DMS 273 treated with DMSO at 0.1 percent for 48 hours (cell line): ENCODE measurements at regions not wholly inside any gene's neighbourhood (a gene's known extent, or its start where the extent isn't known, plus 50 kb on each side); places are given as distances from the start of the nearest gene placed in this dataset.

ENCODE experiments used
- DNase-seq: peaks from one replicate; lab custom pipeline; 2025; lab: John Stamatoyannopoulos, UW

GRCh38 chr13:64075543-64076271, 2660.1 kb upstream of the PCDH20 start:
- no peak for DNase-seq

- DNase-seq, result no peak
Observed at GRCh38 chr13:64074971-64075474, 2659.4 kb upstream of the PCDH20 start.

GRCh38 chr13:64073203-64073602, 2657.6 kb upstream of the PCDH20 start:
- no peak for DNase-seq

- DNase-seq, result no peak
Observed at GRCh38 chr13:64071352-64071751, 2655.7 kb upstream of the PCDH20 start.

DNA sequence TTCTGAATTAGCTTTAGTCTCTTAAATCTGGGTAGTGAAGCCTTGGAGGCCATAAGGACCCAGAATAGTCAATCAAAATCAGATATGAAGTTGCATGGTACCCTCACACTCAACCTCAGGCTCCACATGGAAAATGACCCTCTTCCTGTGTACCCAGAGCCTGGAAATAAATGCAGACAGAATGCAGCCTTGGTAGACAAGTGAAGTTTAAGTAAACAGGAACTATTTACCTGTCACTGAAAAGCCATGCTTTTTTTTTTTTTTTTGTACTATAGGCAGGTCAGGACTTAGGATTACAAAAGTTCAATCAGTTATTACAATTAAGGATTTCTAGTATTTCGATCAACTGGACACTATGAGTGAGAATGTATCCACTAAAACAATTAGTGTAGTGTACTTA, 2654.2 kb upstream of the PCDH20 start:
- no peak for DNase-seq

DNA sequence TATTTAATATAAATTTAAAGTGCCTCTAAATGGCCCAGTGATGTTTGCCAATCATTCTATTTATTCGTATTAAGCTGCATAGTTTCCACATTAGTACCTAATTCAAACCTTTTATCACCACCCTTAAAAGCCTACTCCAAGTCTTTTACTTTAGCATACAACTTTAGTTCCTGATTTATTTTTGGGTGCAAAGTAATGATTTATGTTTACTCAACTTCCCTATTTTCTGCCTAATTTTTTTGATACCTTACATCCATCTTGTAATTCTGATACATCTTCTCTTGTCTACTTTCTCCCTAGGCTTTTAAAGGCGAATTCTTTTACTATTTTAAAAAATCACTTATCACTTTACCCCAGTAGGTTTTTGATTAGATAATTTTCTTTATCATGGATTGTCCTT, 2651.1 kb upstream of the PCDH20 start:
- no peak for DNase-seq

DNA sequence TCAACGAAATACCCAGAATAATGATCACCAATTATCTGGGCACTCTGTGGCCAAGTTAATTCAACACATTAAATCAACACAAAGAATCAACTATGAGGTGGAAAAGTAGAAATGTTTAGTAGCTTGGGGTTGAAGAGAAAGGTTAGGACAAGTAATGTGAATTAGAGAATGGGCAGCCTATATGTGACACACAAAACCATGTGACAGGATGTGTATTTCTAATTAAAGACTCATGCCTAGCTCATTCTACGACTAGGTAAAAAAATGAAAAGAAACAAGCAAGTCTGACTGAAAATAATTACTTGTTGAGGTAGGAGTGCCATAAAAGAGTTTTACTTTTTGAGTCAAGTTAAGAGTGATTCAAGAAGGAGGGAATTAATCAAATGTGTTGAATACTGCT, 2646.0 kb upstream of the PCDH20 start:
- no peak for DNase-seq

GRCh38 chr13:64057372-64058020, 2641.8 kb upstream of the PCDH20 start:
- DNase-seq, result no peak

GRCh38 chr13:64054321-64054720, 2638.7 kb upstream of the PCDH20 start:
- DNase-seq, result no peak

- DNase-seq, result no peak
Observed at GRCh38 chr13:64052521-64052920, 2636.9 kb upstream of the PCDH20 start.

DNA sequence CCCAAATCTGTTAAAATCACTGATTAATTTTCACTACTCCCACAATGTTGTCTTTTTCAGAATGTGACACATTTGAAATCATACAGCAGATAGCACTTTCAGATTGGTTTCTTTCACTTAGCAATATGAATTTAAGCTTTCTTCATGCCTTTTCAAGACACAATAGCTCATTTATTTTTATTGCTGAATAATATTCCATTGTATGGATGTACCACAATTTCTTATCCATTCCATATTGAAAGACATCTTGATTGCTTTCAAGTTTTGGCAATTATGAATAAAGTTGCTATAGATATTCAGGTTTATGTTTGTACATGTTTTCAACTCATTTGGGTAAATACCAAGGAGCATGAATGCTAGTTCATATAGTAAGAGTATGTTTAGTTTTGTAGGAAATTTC, 2635.6 kb upstream of the PCDH20 start:
- DNase-seq, result no peak

GRCh38 chr13:64041296-64041695, 2625.6 kb upstream of the PCDH20 start:
- no peak for DNase-seq

- DNase-seq, result no peak
Observed at GRCh38 chr13:64033921-64034320, 2618.3 kb upstream of the PCDH20 start.

- DNase-seq, result no peak
Observed at GRCh38 chr13:64029343-64030093, 2613.9 kb upstream of the PCDH20 start.

GRCh38 chr13:64028551-64028950, 2612.9 kb upstream of the PCDH20 start:
- DNase-seq, result no peak

GRCh38 chr13:64020126-64020525, 2604.5 kb upstream of the PCDH20 start:
- no peak for DNase-seq

- no peak for DNase-seq
Observed at GRCh38 chr13:64007339-64007738, 2591.7 kb upstream of the PCDH20 start.

DNA sequence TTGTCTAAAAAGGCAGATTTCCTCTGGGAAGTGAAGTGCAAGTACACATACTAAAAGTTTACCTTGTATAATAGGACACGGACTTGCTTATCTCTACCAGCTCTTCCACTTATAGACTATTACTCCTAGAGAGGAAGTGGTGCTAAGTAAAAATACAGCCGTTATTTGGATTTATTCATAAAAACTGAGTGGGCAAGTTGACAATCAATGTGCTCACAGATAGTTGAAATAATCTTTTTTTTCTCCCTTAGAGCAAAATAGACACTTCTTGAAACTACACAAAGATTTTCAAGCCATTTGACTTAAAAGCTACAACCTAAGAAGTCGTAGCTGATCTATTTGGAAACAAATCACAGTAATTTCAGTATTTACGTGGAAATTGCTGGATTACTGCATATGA, 2584.7 kb upstream of the PCDH20 start:
- no peak for DNase-seq

DNA sequence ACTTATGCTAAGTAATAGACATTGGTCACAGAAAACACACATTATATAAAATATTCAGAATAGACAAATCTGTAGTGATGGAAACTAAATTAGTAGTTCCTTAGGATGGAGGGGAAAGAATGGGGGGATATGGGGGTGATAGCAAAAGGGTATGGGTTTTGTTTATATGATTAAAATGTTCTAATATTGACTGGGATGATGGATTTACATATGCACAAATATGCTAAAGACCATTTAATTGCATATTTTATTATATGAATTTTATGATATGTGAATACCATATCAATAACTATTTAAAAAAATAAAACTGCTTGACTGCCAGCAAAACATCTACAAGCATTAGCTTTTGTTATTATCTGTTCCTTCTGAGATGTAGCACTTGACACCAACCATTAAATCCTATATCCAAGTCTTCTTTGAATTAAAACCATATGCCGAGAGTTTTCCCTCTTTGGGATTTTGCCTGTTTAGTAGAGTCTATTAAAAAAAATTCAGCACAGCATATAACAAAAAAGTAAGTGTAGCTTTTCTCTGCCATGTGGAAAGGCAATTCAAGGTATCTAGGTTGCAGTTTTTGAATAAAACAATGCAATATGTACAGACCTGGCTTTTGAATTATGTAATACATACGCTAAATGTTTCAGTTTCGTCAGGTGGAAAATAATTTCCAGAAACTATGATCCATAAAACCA, 2584.1 kb upstream of the PCDH20 start:
- DNase-seq, result no peak

- no peak for DNase-seq
Observed at GRCh38 chr13:63983366-63983765, 2567.7 kb upstream of the PCDH20 start.

DNA sequence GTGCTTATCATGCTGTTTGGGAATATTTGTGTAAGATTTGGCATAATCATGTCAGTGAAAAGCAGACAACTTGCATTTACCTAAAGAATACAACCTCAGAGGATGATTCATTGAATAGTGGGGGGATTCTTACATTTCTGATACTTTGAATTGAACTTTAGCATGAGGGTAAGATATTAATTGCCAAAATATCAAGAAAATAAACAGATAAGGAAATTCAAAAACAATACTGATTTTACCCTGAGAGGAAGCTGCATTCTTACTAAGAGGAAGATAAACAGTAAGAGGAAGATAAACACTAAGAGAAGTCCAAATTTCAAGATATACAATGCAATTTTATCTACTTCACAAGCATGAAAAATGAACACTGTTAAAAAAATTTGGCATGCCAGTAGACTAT, 2564.3 kb upstream of the PCDH20 start:
- no peak for DNase-seq

- no peak for DNase-seq
Observed at GRCh38 chr13:63972328-63972727, 2556.7 kb upstream of the PCDH20 start.
